Panc1 (cell line): ENCODE measurements at regions not wholly inside any gene's neighbourhood (a gene's known extent, or its start where the extent isn't known, plus 50 kb on each side); places are given as distances from the start of the nearest gene placed in this dataset.
"Not testable (repeated sequence)": the region's sequence is repeated elsewhere in the genome, so short reads cannot be mapped to it uniquely, and the experiment has no call there.

Experiments used
- ATAC-seq: fragments of 200-7000 bp; cut with Tn5 transposase; 2 replicates; pipeline ENCODE4 v1.9.1; 2020; ENCODE audit warnings: mild to moderate bottlenecking, moderate library complexity
- BruUV-seq: library from RNA; stranded (reverse); fragments of 400-500 nt; replicated peaks from 2 replicates; lab custom pipeline; 2021; lab: Mats Ljungman, UMichigan
- CTCF ChIA-PET: fragments of 300-600 bp; sonication (Branson Sonifier 250); formaldehyde crosslinking; loops from one replicate; lab custom pipeline; 2022; ENCODE audit warnings: antibody characterized with exemption; lab: Charles Lee
- POLR2A ChIA-PET: fragments of 300-600 bp; sonication (Branson Sonifier 250); formaldehyde crosslinking; loops from one replicate; lab custom pipeline; 2022; ENCODE audit warnings: antibody characterized with exemption; lab: Charles Lee
- DNase-seq: peaks from one replicate; pipeline ENCODE4 v3.0.0-alpha.2; 2010; ENCODE audit warnings: low read depth, low spot score
- H3K27ac ChIP-seq: 2 replicates; pipeline ENCODE4 v1.5.1; 2011; ENCODE audit warnings: mild to moderate bottlenecking, low read length, inconsistent platforms
- H3K27me3 ChIP-seq: fragments of 200-500 bp; sonication (Bioruptor generic); 2 replicates; pipeline ENCODE4 v1.6.0; 2014; ENCODE audit warnings: low read length, inconsistent platforms; ENCODE audit not compliant: control insufficient read depth, insufficient read depth
- H3K36me3 ChIP-seq: fragments of 200-500 bp; sonication (Bioruptor generic); 2 replicates; pipeline ENCODE4 v1.5.1; 2014; ENCODE audit warnings: inconsistent platforms, mild to moderate bottlenecking, low read length, moderate library complexity; ENCODE audit not compliant: control insufficient read depth, insufficient read depth
- H3K4me1 ChIP-seq: 2 replicates; pipeline ENCODE4 v1.5.1; 2011; ENCODE audit warnings: inconsistent platforms, mild to moderate bottlenecking, low read length, moderate library complexity; ENCODE audit not compliant: control insufficient read depth, insufficient read depth
- H3K4me3 ChIP-seq, 2 experiments: 2 replicates each; pipeline ENCODE4 v1.5.1; 2011 to 2012; ENCODE audit warnings: low read depth in 2 of 2, low read length in 2 of 2, mild to moderate bottlenecking in 2 of 2, inconsistent platforms in 1 of 2, moderate library complexity in 1 of 2
- H3K9me3 ChIP-seq: fragments of 200-500 bp; sonication (Bioruptor generic); 2 replicates; pipeline ENCODE4 v1.5.1; 2014; ENCODE audit warnings: low read depth, mild to moderate bottlenecking, inconsistent platforms, low read length, moderate library complexity; ENCODE audit not compliant: control insufficient read depth, insufficient read depth
- POLR2AphosphoS5 ChIP-seq: IDR thresholded peaks from 2 replicates; pipeline ENCODE4 v1.6.1; 2012; ENCODE audit warnings: mild to moderate bottlenecking, low read depth, low read length, moderate library complexity
- SIN3A ChIP-seq: IDR thresholded peaks from 2 replicates; pipeline ENCODE4 v1.6.1; 2012; ENCODE audit warnings: low read depth, mild to moderate bottlenecking, low read length, moderate library complexity, borderline replicate concordance; ENCODE audit not compliant: insufficient read depth
- TCF7L2 ChIP-seq: IDR thresholded peaks from 2 replicates; pipeline ENCODE4 v1.6.1; 2011; ENCODE audit warnings: mild to moderate bottlenecking, low read depth, low read length, inconsistent platforms
- in situ Hi-C: cut with HindIII; loops from 2 replicates; pipeline ENCODE4 v1.10.0; 2016; ENCODE audit warnings: low sequenced_read_pairs, low pct_unique_long_range_greater_than_20kb
- intact Hi-C: fragments of 100-400 bp; cut with micrococcal nuclease; formaldehyde crosslinking; loops from one replicate; pipeline ENCODE4 v1.10.0; 2022; ENCODE audit not compliant: unreplicated experiment
- TF ChIP-seq, protein P1 (sequence below), 2 experiments: IDR thresholded peaks; 2 replicates each; pipeline ENCODE4 v1.6.1; 2011 to 2012; ENCODE audit warnings: low read depth in 2 of 2, control low read depth in 1 of 2, low read length in 1 of 2, mild to moderate bottlenecking in 1 of 2, moderate library complexity in 1 of 2; ENCODE audit not compliant: insufficient read depth in 1 of 2
- TF ChIP-seq, protein P2 (sequence below): fragments of 450-650 bp; IDR thresholded peaks from 2 replicates; pipeline ENCODE4 v1.5.1; 2017; ENCODE audit warnings: mild to moderate bottlenecking

DNA sequence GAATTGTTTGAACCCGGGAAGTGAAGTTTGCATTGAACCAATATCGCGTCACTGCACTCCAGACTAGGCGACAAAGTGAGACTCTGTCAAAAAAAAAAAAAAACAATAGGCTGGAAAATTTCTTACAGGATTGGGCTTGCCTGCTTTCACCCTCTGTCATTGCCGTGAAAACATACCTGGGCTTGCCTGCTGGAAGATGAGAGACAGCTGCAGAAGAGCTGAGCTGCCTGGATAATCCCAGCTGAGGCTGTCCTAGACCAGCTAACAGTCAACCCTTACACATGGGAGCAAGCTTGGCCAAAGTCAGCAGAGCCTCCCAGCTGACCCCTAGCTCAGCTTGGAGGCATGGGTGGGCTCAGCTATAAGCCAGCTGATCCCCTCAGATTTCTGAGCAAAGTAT, 306.2 kb downstream of the CCSER2 start:
- Histone ChIP-seq H3K4me1 (no peaks in the 10 kb centered on the region), H3K4me3 (no peak overlapping the region), H3K9me3 (no peaks in the 10 kb centered on the region), H3K27ac (no peak overlapping the region), H3K27me3 (no peaks in the 10 kb centered on the region), H3K36me3 (no peaks in the 10 kb centered on the region)
- TF ChIP-seq POLR2AphosphoS5 (no peak), TCF7L2 (no peak), SIN3A (no peak)
- TF ChIP-seq, protein P1, sequence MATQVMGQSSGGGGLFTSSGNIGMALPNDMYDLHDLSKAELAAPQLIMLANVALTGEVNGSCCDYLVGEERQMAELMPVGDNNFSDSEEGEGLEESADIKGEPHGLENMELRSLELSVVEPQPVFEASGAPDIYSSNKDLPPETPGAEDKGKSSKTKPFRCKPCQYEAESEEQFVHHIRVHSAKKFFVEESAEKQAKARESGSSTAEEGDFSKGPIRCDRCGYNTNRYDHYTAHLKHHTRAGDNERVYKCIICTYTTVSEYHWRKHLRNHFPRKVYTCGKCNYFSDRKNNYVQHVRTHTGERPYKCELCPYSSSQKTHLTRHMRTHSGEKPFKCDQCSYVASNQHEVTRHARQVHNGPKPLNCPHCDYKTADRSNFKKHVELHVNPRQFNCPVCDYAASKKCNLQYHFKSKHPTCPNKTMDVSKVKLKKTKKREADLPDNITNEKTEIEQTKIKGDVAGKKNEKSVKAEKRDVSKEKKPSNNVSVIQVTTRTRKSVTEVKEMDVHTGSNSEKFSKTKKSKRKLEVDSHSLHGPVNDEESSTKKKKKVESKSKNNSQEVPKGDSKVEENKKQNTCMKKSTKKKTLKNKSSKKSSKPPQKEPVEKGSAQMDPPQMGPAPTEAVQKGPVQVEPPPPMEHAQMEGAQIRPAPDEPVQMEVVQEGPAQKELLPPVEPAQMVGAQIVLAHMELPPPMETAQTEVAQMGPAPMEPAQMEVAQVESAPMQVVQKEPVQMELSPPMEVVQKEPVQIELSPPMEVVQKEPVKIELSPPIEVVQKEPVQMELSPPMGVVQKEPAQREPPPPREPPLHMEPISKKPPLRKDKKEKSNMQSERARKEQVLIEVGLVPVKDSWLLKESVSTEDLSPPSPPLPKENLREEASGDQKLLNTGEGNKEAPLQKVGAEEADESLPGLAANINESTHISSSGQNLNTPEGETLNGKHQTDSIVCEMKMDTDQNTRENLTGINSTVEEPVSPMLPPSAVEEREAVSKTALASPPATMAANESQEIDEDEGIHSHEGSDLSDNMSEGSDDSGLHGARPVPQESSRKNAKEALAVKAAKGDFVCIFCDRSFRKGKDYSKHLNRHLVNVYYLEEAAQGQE (IDR thresholded peaks at IDR 0.05; ENCODE audit: insufficient read depth in 1 of 2, low read depth in 2 of 2, low read length in 1 of 2): no peak
- TF ChIP-seq, protein P2, sequence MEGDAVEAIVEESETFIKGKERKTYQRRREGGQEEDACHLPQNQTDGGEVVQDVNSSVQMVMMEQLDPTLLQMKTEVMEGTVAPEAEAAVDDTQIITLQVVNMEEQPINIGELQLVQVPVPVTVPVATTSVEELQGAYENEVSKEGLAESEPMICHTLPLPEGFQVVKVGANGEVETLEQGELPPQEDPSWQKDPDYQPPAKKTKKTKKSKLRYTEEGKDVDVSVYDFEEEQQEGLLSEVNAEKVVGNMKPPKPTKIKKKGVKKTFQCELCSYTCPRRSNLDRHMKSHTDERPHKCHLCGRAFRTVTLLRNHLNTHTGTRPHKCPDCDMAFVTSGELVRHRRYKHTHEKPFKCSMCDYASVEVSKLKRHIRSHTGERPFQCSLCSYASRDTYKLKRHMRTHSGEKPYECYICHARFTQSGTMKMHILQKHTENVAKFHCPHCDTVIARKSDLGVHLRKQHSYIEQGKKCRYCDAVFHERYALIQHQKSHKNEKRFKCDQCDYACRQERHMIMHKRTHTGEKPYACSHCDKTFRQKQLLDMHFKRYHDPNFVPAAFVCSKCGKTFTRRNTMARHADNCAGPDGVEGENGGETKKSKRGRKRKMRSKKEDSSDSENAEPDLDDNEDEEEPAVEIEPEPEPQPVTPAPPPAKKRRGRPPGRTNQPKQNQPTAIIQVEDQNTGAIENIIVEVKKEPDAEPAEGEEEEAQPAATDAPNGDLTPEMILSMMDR: no peak
- intact Hi-C loops (no loop called here), in situ Hi-C loops (no loop called here)
- no TSS peak for BruUV-seq
- ATAC-seq (no peak), DNase-seq (no peak)
- POLR2A ChIA-PET: no interaction called here
- CTCF ChIA-PET: interaction anchor here (0.9 kb wide), 1 partner anchor 168 kb away, joined by 3 read pairs; no protein-coding TSS in a partner anchor

DNA sequence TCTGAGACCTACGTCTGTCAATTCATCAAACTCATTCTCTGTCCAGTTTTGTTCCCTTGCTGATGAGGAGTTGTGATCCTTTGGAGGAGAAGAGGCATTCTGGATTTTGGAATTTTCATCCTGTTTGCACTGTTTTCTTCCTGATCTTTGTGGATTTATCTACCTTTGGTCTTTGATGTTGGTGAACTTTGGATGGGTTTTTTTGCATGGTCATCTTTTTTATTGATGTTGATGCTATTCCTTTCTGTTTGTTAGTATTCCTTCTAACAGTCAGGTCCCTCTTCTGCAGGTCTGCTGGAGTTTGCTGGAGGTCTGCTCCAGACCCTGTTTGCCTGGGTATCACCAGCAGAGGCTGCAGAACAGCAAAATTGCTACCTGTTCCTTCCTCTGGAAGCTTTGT, 322.2 kb downstream of the CCSER2 start:
- CTCF ChIA-PET: not testable (repeated sequence)

DNA sequence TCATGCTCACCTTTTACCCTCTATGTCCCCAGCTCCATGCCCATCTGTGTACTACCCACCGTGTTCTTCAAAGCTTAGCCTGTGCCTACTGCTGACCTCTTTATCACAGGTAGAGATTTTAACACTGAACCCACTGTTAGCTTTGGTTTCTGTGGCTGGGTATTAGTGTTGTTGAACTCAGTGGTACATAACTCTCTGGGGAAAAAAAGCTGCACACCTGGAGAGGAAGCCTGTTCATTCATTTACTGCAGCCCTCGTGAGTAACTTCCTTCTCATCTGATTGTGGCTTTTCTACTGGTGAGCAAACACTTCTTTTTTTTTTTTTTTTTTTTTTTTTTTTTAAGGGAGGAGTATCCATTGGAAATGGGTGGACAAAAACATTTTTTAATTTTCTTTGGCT, 326.3 kb downstream of the CCSER2 start:
- H3K4me1 ChIP-seq: no peaks in the 10 kb centered on the region
- no peak overlapping the region for H3K27ac ChIP-seq
- peaks cover 3% of the 10 kb centered on the region; the same call in 1 of the 2 replicates for H3K27me3 ChIP-seq
- ATAC-seq: no peak
- ChIA-PET CTCF (no interaction called here), POLR2A (no interaction called here)
- in situ Hi-C loops: no loop called here
- DNase-seq: no peak
- BruUV-seq: no TSS peak
- no peak for TF ChIP-seq TCF7L2
- TF ChIP-seq, protein P2: no peak
- no peak for TF ChIP-seq SIN3A
- TF ChIP-seq, protein P1 (IDR thresholded peaks at IDR 0.05; ENCODE audit: insufficient read depth in 1 of 2, low read depth in 2 of 2, low read length in 1 of 2): no peak
- no peak for TF ChIP-seq POLR2AphosphoS5
- intact Hi-C loops: no loop called here
- H3K36me3 ChIP-seq: no peaks in the 10 kb centered on the region
- H3K4me3 ChIP-seq: no peak overlapping the region
- no peaks in the 10 kb centered on the region for H3K9me3 ChIP-seq

More for the DNA sequence above, 322.2 kb downstream of the CCSER2 start:
- H3K9me3 ChIP-seq, H3K27me3 ChIP-seq, POLR2A ChIA-PET, H3K36me3 ChIP-seq, H3K4me3 ChIP-seq, ATAC-seq, BruUV-seq, in situ Hi-C loops, H3K27ac ChIP-seq, intact Hi-C loops, H3K4me1 ChIP-seq, DNase-seq: not testable (repeated sequence)
